CD14-positive monocyte (primary cell): ENCODE measurements at regions not wholly inside any gene's neighbourhood (a gene's known extent, or its start where the extent isn't known, plus 50 kb on each side); places are given as distances from the start of the nearest gene placed in this dataset.

Source experiments
- DNase-seq, 3 donors: peaks; one replicate each; pipeline ENCODE4 v3.0.0-alpha.2; 2011 to 2022
- H2AFZ ChIP-seq: 2 replicates; pipeline ENCODE4 v1.6.0; 2012; ENCODE audit warnings: mild to moderate bottlenecking, low read depth, low read length, inconsistent platforms; ENCODE audit not compliant: insufficient read depth, poor library complexity, severe bottlenecking
- H3K27ac ChIP-seq, 2 donors: 1 replicate in 1 of 2; 2 replicates in 1 of 2; pipeline ENCODE4 v1.5.1; 2012 to 2013; ENCODE audit warnings: low read length in 2 of 2, control low read depth in 1 of 2, inconsistent platforms in 1 of 2, low read depth in 1 of 2, mild to moderate bottlenecking in 1 of 2
- H3K27me3 ChIP-seq, 2 donors: one replicate each; pipeline versions ENCODE4 v1.6.0 to v1.6.1; 2011 to 2013; ENCODE audit warnings: low read length in 2 of 2; ENCODE audit not compliant: control insufficient read depth in 2 of 2, insufficient read depth in 2 of 2
- H3K36me3 ChIP-seq, 2 donors: replicated peaks in 1 of 2; 1 replicate in 1 of 2; 2 replicates in 1 of 2; pipeline versions ENCODE4 v1.5.1 to v1.6.1; 2012 to 2013; ENCODE audit warnings: low read length in 2 of 2, control low read depth in 1 of 2, inconsistent platforms in 1 of 2, mild to moderate bottlenecking in 1 of 2; ENCODE audit not compliant: insufficient read depth in 2 of 2, control insufficient read depth in 1 of 2
- H3K4me1 ChIP-seq, 2 donors: 1 replicate in 1 of 2; 2 replicates in 1 of 2; pipeline versions ENCODE4 v1.5.1 to v1.6.1; 2012 to 2013; ENCODE audit warnings: low read length in 2 of 2, control low read depth in 1 of 2, inconsistent platforms in 1 of 2, mild to moderate bottlenecking in 1 of 2, moderate library complexity in 1 of 2; ENCODE audit not compliant: insufficient read depth in 2 of 2, control insufficient read depth in 1 of 2
- H3K4me2 ChIP-seq: replicated peaks from 2 replicates; pipeline ENCODE3; 2012; ENCODE audit warnings: low read length, moderate library complexity, mild to moderate bottlenecking; ENCODE audit not compliant: poor library complexity, severe bottlenecking; ENCODE audit errors: extremely low read depth
- H3K4me3 ChIP-seq, 3 experiments: fragments of 200-600 bp in 1 of 3; sonication (generic) in 1 of 3; replicated peaks in 1 of 3; 1 replicate in 2 of 3; 2 replicates in 1 of 3; pipeline ENCODE4 v1.5.1; 2011 to 2013; ENCODE audit warnings: low read length in 3 of 3, mild to moderate bottlenecking in 3 of 3, control low read depth in 2 of 3, low read depth in 2 of 3, inconsistent platforms in 1 of 3, moderate library complexity in 1 of 3
- H3K79me2 ChIP-seq: 2 replicates; pipeline ENCODE4 v1.6.0; 2012; ENCODE audit warnings: mild to moderate bottlenecking, control low read depth, inconsistent platforms, low read length, moderate library complexity; ENCODE audit not compliant: insufficient read depth
- H3K9ac ChIP-seq: 2 replicates; pipeline ENCODE4 v1.6.0; 2017; ENCODE audit warnings: low read length, mild to moderate bottlenecking; ENCODE audit not compliant: insufficient read depth, poor library complexity, severe bottlenecking
- H3K9me3 ChIP-seq, 2 donors: replicated peaks in 1 of 2; 1 replicate in 1 of 2; 2 replicates in 1 of 2; pipeline versions ENCODE4 v1.5.1 to v1.6.1; 2012 to 2013; ENCODE audit warnings: low read length in 2 of 2, control low read depth in 1 of 2; ENCODE audit not compliant: control insufficient read depth in 1 of 2, insufficient read depth in 1 of 2
- H4K20me1 ChIP-seq: 2 replicates; pipeline ENCODE4 v1.6.0; 2012; ENCODE audit warnings: mild to moderate bottlenecking, low read length, control low read depth, moderate library complexity; ENCODE audit not compliant: insufficient read depth
- H3K27ac Mint-ChIP-seq, 7 donors: one replicate each; pipeline ENCODE4 v1.8.0; 2020; ENCODE audit warnings: mild to moderate bottlenecking in 7 of 7, mixed read lengths in 7 of 7, moderate library complexity in 6 of 7, inconsistent platforms in 2 of 7
- H3K27me3 Mint-ChIP-seq, 3 donors: one replicate each; pipeline ENCODE4 v1.8.0; 2021 to 2022; ENCODE audit warnings: low read depth in 3 of 3, mild to moderate bottlenecking in 3 of 3, mixed read lengths in 3 of 3, moderate library complexity in 3 of 3, inconsistent platforms in 1 of 3
- H3K36me3 Mint-ChIP-seq, 2 donors: one replicate each; pipeline ENCODE4 v1.8.0; 2020; ENCODE audit warnings: mixed read lengths in 2 of 2, inconsistent platforms in 1 of 2, mild to moderate bottlenecking in 1 of 2
- H3K4me1 Mint-ChIP-seq: one replicate; pipeline ENCODE4 v1.8.0; 2020; ENCODE audit warnings: mild to moderate bottlenecking, mixed read lengths
- H3K4me3 Mint-ChIP-seq, 2 donors: one replicate each; pipeline ENCODE4 v1.8.0; 2020; ENCODE audit warnings: mild to moderate bottlenecking in 2 of 2, mixed read lengths in 2 of 2, moderate library complexity in 1 of 2
- H3K9me3 Mint-ChIP-seq, 7 donors: one replicate each; pipeline ENCODE4 v1.8.0; 2020 to 2022; ENCODE audit warnings: mixed read lengths in 7 of 7, mild to moderate bottlenecking in 6 of 7, moderate library complexity in 6 of 7, inconsistent platforms in 2 of 7
- intact Hi-C, 2 donors: fragments of 100-400 bp; cut with micrococcal nuclease; formaldehyde crosslinking; loops; one replicate each; pipeline versions ENCODE4 v1.15.0 to v1.15.1; 2023
- TF ChIP-seq, protein P1 (sequence below): fragments of 200-600 bp; IDR thresholded peaks from one replicate; pipeline ENCODE4 v1.8.0; 2022; ENCODE audit warnings: antibody characterized with exemption, mild to moderate bottlenecking

- Mint-ChIP-seq H3K9me3 (peaks cover 0 to 9% (median 5%) of the 10 kb centered on the region in 7 donors), H3K36me3 (peaks cover 0 to 6% of the 10 kb centered on the region in 2 donors), H3K4me1 (peaks cover 19% of the 10 kb centered on the region), H3K27ac (peak overlapping the region in 1 of 7 donors; percentile 46), H3K27me3 (no peaks in the 10 kb centered on the region), H3K4me3 (no peak overlapping the region)
- Histone ChIP-seq H3K4me2 (no peak overlapping the region), H3K79me2 (no peaks in the 10 kb centered on the region), H3K4me3 (no peak overlapping the region), H3K9ac (no peak overlapping the region), H3K36me3 (no peaks in the 10 kb centered on the region), H3K27me3 (no peaks in the 10 kb centered on the region), H3K4me1 (peaks cover 15 to 17% of the 10 kb centered on the region in 2 donors), H4K20me1 (no peaks in the 10 kb centered on the region), H2AFZ (no peak overlapping the region), H3K9me3 (peaks cover 0 to 2% of the 10 kb centered on the region in 2 donors), H3K27ac (no peak overlapping the region)
- TF ChIP-seq, protein P1, sequence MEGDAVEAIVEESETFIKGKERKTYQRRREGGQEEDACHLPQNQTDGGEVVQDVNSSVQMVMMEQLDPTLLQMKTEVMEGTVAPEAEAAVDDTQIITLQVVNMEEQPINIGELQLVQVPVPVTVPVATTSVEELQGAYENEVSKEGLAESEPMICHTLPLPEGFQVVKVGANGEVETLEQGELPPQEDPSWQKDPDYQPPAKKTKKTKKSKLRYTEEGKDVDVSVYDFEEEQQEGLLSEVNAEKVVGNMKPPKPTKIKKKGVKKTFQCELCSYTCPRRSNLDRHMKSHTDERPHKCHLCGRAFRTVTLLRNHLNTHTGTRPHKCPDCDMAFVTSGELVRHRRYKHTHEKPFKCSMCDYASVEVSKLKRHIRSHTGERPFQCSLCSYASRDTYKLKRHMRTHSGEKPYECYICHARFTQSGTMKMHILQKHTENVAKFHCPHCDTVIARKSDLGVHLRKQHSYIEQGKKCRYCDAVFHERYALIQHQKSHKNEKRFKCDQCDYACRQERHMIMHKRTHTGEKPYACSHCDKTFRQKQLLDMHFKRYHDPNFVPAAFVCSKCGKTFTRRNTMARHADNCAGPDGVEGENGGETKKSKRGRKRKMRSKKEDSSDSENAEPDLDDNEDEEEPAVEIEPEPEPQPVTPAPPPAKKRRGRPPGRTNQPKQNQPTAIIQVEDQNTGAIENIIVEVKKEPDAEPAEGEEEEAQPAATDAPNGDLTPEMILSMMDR: no peak
- no peak for DNase-seq
- intact Hi-C loops: no loop called here
Observed at GRCh38 chr2:11995456-11995855, 249.0 kb downstream of the LPIN1 start.

DNA sequence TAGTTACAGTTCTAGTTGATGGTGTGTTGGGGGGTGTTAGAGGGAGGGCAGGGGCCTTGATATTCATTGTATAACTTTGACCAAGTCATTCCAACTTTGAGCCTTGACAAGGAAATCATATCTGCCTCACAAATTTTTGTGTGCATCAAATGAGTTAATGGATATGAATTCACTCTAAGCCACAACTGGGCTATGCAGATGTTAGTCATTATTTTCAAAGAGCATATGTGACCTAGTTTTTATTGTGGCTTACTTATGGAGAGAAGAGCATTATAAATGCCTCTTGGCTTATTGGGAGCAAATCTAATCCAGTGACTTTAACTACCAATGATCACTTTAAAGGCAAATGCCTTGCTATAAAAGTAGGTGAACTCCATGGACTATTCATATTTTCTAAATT, 250.2 kb downstream of the LPIN1 start:
- Histone ChIP-seq H3K27ac (no peak overlapping the region), H3K9ac (no peak overlapping the region), H3K4me3 (no peak overlapping the region), H3K9me3 (peaks cover 0 to 2% of the 10 kb centered on the region in 2 donors), H3K36me3 (no peaks in the 10 kb centered on the region), H2AFZ (no peak overlapping the region), H3K79me2 (no peaks in the 10 kb centered on the region), H3K4me1 (peaks cover 4 to 5% of the 10 kb centered on the region in 2 donors), H3K27me3 (no peaks in the 10 kb centered on the region), H3K4me2 (no peak overlapping the region), H4K20me1 (no peaks in the 10 kb centered on the region)
- intact Hi-C loops: no loop called here
- TF ChIP-seq, protein P1: no peak
- peaks cover 0 to 6% of the 10 kb centered on the region in 2 donors for H3K36me3 Mint-ChIP-seq
- no peak for DNase-seq
- H3K27me3 Mint-ChIP-seq: no peaks in the 10 kb centered on the region
- peaks cover 0 to 10% (median 5%) of the 10 kb centered on the region in 7 donors for H3K9me3 Mint-ChIP-seq
- peaks cover 8% of the 10 kb centered on the region for H3K4me1 Mint-ChIP-seq
- H3K27ac Mint-ChIP-seq: no peak overlapping the region
- no peak overlapping the region for H3K4me3 Mint-ChIP-seq
